Right atrium auricular region (tissue), 2 donors: ENCODE measurements at regions not wholly inside any gene's neighbourhood (a gene's known extent, or its start where the extent isn't known, plus 50 kb on each side); places are given as distances from the start of the nearest gene placed in this dataset.

Experiments
- DNase-seq: peaks from one replicate; pipeline ENCODE4 v3.0.0-alpha.2; 2019; ENCODE audit warnings: low spot score
- H3K27ac ChIP-seq, 2 donors: fragments of 200-600 bp; sonication (generic); 1 replicate in 1 of 2; 2 replicates in 1 of 2; pipeline ENCODE4 v1.5.1; 2016 to 2019
- H3K27me3 ChIP-seq, 2 donors: fragments of 200-600 bp; sonication (generic); one replicate each; pipeline versions ENCODE4 v1.5.1 to v1.6.0; 2017 to 2019
- H3K36me3 ChIP-seq: fragments of 200-600 bp; sonication (generic); one replicate; pipeline ENCODE4 v1.5.1; 2016
- H3K4me1 ChIP-seq, 2 donors: fragments of 200-600 bp; sonication (generic); one replicate each; pipeline versions ENCODE4 v1.5.1 to v1.6.0; 2017 to 2019
- H3K4me3 ChIP-seq, 2 donors: fragments of 200-600 bp; sonication (generic); 1 replicate in 1 of 2; 2 replicates in 1 of 2; pipeline ENCODE4 v1.5.1; 2017 to 2019; ENCODE audit warnings: mild to moderate bottlenecking in 1 of 2, moderate library complexity in 1 of 2
- H3K9me3 ChIP-seq, 2 donors: fragments of 200-600 bp; sonication (generic); one replicate each; pipeline ENCODE4 v1.5.1; 2019
- TF ChIP-seq, protein P1 (sequence below), 2 donors: fragments of 200-600 bp; sonication (generic); IDR thresholded peaks; one replicate each; pipeline ENCODE4 v1.5.1; 2019; ENCODE audit warnings: antibody characterized with exemption in 2 of 2

DNA sequence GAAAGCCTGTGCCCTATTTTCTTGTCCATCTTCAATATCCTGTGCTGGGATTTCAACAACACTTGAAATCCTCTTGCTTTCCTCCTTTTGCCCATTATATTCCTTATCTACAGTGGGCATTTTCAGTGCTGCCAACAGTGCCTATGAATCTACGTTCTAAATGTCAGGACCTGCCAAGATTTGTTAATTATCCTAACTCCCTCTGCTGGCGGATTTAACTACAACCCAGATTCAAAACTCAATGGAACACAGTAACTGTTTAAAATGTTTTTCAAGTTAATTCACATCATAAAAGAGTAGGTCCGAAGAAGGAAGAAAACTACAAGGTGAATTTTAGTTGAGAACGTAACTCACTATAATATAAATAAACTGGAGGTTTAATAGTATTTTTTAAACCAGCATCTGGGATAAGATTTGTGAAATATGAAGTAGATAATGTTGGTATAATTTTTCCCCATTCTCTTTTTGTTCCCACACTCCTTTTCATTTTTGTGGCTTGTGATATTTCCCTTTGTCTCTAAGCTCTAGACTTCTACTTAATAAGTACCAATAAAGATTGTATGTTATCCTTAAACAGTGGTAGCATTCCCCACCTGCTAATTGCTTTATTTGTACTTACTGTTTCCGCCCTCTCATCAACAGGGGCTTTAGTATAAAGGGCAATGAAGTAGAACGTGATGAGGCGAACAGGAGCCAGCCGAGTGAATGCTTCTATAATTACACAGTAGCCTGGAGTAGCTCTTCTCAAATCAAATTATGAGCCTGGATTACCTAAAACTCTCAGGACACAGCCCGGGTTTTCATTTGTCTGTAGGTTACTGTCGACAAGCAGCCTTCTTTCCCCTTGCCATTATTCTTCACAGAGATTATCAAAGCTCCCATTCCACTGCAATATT, 302.5 kb upstream of the ATP11B start:
- H3K27me3 ChIP-seq: no peaks in the 10 kb centered on the region
- no peaks in the 10 kb centered on the region for H3K9me3 ChIP-seq
- DNase-seq: no peak
- no peaks in the 10 kb centered on the region for H3K4me1 ChIP-seq
- H3K27ac ChIP-seq: no peak overlapping the region
- H3K4me3 ChIP-seq: no peak overlapping the region
- no peaks in the 10 kb centered on the region for H3K36me3 ChIP-seq
- TF ChIP-seq, protein P1, sequence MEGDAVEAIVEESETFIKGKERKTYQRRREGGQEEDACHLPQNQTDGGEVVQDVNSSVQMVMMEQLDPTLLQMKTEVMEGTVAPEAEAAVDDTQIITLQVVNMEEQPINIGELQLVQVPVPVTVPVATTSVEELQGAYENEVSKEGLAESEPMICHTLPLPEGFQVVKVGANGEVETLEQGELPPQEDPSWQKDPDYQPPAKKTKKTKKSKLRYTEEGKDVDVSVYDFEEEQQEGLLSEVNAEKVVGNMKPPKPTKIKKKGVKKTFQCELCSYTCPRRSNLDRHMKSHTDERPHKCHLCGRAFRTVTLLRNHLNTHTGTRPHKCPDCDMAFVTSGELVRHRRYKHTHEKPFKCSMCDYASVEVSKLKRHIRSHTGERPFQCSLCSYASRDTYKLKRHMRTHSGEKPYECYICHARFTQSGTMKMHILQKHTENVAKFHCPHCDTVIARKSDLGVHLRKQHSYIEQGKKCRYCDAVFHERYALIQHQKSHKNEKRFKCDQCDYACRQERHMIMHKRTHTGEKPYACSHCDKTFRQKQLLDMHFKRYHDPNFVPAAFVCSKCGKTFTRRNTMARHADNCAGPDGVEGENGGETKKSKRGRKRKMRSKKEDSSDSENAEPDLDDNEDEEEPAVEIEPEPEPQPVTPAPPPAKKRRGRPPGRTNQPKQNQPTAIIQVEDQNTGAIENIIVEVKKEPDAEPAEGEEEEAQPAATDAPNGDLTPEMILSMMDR (IDR thresholded peaks at IDR 0.05): peak in 1 of 2 donors; percentile 52

DNA sequence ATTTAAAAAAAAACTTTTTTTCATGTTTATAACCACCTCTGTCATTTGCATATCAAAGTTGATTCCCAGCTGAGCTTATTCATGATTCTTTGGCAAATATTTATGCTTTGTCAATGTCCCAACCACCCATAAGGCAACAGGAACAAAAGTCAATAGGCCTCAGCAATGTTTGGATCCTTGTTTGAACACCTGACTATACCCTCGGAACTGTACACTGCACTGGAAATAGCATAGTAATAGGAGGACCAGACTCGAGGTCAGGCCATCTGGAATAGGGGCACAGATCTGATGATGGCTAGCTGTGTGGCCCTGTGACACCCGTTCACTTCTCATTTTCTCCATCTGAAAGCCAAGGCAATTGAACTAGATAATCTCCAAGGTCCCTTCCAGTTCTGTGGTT, 301.7 kb upstream of the ATP11B start:
- Histone ChIP-seq H3K4me1 (no peaks in the 10 kb centered on the region), H3K27me3 (no peaks in the 10 kb centered on the region), H3K4me3 (no peak overlapping the region), H3K36me3 (no peaks in the 10 kb centered on the region), H3K9me3 (no peaks in the 10 kb centered on the region), H3K27ac (no peak overlapping the region)
- TF ChIP-seq, protein P1 (IDR thresholded peaks at IDR 0.05): no peak
- no peak for DNase-seq

DNA sequence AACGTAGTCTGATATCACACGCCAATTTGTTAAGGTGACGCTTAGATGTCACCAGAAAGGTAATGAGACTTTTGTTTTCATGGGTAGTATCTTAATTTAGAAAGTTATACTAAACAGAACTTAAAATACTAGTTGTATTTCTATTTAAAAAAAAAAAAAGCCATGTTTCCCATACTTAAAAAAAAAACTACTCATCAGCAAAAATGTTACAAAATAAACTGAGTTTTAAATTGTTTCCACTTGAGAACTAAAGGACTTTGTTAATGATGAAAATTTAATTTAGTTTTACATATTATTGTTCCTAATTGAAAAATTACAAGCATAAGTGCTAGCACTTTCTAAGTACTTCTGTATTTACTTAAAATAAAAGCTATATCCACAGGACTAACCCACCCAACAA, 300.8 kb upstream of the ATP11B start:
- no peaks in the 10 kb centered on the region for H3K27me3 ChIP-seq
- no peaks in the 10 kb centered on the region for H3K36me3 ChIP-seq
- H3K27ac ChIP-seq: no peak overlapping the region
- TF ChIP-seq, protein P1 (IDR thresholded peaks at IDR 0.05): no peak
- no peak overlapping the region for H3K4me3 ChIP-seq
- H3K9me3 ChIP-seq: no peaks in the 10 kb centered on the region
- no peaks in the 10 kb centered on the region for H3K4me1 ChIP-seq
- no peak for DNase-seq

DNA sequence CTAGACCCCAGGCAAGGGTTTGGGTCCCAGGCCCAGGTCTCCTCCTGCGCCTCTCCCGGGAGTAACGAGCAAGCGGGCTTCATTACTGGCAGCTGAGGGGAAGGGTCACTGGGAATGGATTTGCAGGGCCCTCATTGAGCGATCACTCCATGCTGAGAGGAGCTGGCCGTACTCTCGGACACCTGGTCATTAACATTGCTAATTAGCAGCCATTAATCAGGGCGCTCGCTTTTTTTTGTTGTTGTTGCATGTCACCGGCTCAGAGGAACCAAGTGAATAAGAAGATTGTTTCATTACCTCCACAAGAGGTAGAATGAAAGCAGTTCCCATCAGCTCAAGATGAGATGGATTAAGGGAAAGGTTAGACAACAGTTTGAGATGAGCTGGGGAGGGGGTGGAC, 293.0 kb upstream of the ATP11B start:
- no peak overlapping the region for H3K4me3 ChIP-seq
- H3K27ac ChIP-seq: no peak overlapping the region

DNA sequence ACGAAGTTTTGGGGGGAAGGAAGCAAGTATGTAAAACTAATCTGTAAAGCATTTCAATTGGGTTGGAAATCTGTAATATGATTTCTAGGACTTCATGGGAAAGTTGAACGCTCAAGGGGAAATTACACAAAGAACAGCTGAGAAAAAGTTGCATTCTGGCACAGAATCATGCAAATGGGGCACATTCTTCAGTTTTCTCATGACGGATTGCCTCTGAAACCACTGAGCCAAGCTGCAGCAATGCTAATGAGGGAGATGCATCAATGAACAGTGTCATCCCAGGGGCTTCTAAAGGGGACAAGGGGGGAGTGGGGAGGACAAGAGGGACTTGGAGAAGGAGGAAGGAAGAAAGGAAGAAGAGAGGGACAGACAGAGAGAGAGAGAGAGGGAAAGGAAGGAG, 291.4 kb upstream of the ATP11B start:
- Histone ChIP-seq H3K4me1 (no peaks in the 10 kb centered on the region), H3K4me3 (no peak overlapping the region), H3K27ac (no peak overlapping the region), H3K9me3 (no peaks in the 10 kb centered on the region), H3K36me3 (no peaks in the 10 kb centered on the region), H3K27me3 (no peaks in the 10 kb centered on the region)
- TF ChIP-seq, protein P1 (IDR thresholded peaks at IDR 0.05): no peak
- DNase-seq: no peak

More for the DNA sequence above, 293.0 kb upstream of the ATP11B start:
- DNase-seq: no peak
- H3K27me3 ChIP-seq: no peaks in the 10 kb centered on the region
- H3K36me3 ChIP-seq: no peaks in the 10 kb centered on the region
- no peaks in the 10 kb centered on the region for H3K9me3 ChIP-seq
- TF ChIP-seq, protein P1 (IDR thresholded peaks at IDR 0.05): no peak
- H3K4me1 ChIP-seq: no peaks in the 10 kb centered on the region
